GM12874 (cell line): ENCODE measurements at regions not wholly inside any gene's neighbourhood (a gene's known extent, or its start where the extent isn't known, plus 50 kb on each side); places are given as distances from the start of the nearest gene placed in this dataset.

Experiments
- TF ChIP-seq, protein P1 (sequence below): IDR thresholded peaks from 2 replicates; pipeline ENCODE4 v1.5.1; 2011; ENCODE audit warnings: low read depth, mild to moderate bottlenecking, control low read depth, low read length, moderate library complexity; ENCODE audit not compliant: insufficient read depth

DNA sequence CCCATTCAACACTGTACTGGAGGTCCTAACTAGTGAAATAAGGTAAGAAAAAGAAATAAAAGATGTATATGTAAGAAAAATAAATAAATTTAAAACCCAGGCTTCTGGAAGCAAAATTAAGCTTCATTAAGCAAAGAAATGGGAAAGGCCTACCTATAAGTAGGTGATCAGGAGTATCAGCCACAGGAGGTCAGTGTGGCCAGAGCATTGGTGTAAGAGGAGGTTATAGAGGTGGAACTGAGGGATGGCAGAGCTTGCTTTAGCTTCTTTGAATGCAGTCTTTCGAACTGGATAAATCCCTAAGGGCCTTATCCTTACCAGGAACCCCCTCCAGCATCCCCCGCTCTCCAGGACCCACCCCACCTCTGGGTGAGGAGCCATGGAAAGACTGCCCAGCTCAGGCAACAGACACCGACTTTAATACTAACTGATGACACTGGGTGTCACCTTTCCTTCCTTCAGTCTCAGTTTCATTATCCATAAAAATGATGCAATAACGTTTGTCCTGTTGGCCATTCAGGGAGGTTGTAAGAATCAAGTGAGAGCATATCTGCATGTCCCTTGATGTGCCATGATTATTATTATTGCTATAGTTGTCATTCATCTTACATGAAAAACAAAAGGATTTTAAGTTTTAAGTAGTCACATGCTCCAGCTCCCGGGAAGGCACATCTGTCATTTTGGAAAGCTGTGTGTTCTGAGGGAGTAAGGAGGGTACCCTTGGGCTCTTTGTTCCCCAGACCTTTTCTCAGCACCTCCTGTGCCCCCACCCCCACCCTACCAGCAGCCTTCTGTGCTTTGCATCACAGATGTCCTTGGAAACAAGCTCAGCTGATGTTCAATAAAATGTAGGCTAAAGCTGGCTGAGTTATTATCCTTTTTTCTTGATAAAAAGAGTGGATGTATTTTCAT, 50.8 kb upstream of the CTNNA1 start:
- TF ChIP-seq, protein P1, sequence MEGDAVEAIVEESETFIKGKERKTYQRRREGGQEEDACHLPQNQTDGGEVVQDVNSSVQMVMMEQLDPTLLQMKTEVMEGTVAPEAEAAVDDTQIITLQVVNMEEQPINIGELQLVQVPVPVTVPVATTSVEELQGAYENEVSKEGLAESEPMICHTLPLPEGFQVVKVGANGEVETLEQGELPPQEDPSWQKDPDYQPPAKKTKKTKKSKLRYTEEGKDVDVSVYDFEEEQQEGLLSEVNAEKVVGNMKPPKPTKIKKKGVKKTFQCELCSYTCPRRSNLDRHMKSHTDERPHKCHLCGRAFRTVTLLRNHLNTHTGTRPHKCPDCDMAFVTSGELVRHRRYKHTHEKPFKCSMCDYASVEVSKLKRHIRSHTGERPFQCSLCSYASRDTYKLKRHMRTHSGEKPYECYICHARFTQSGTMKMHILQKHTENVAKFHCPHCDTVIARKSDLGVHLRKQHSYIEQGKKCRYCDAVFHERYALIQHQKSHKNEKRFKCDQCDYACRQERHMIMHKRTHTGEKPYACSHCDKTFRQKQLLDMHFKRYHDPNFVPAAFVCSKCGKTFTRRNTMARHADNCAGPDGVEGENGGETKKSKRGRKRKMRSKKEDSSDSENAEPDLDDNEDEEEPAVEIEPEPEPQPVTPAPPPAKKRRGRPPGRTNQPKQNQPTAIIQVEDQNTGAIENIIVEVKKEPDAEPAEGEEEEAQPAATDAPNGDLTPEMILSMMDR = no peak

DNA sequence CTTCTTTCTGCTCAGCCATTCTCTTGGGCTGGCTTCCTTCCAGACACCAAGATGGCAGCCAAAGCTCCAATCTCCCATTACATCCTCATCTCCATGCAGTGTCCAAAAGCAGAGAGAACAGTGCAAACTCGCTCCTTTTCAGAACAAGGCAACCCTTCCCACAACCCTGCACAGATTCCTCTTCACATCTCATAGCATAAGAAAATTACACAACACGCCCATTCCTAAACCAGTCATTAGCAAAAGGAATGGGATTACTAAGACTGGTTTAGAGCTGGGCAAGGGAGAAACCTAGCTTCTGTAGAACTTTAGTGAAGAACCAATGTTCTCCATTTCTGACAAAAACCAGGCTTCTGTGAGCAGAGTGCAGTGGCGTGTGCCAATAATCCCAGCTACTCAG, 51.5 kb upstream of the CTNNA1 start:
- TF ChIP-seq, protein P1 = no peak

DNA sequence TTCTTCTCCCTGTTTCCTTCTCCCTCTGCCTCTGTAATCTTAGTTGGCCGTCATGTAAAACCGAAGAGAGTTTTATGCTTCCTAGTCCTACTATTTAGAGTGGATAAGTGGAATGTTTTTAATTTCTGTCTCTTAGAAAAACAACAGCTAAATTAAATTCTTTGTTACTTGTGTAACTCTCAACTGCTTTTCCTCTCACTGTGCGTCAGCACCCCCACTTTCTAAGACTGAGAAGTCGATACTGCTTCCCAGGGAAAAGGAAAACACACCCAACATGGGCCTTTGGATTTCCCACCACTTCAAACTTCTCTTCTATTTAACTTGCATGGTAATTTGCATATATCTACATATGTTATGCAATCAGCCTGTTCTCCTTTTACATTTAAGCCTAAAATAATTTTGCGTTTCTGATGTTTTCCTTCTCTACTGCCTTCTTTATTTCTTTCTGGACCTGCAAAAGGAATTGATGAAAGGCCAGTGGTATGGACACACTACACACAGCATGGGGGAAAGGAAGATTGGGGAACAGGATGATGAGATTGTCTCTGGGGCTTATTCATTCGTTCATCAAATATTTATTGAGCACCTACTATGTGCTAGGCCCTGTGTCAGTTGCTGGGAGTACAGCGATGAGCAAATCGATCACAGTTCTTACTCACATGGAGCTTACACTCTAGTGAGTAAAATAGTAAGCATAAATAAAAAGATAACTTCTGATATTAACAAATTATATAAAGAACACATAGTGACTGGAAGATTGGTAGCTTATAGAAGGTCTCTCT, 52.5 kb upstream of the CTNNA1 start:
- TF ChIP-seq, protein P1 = no peak

DNA sequence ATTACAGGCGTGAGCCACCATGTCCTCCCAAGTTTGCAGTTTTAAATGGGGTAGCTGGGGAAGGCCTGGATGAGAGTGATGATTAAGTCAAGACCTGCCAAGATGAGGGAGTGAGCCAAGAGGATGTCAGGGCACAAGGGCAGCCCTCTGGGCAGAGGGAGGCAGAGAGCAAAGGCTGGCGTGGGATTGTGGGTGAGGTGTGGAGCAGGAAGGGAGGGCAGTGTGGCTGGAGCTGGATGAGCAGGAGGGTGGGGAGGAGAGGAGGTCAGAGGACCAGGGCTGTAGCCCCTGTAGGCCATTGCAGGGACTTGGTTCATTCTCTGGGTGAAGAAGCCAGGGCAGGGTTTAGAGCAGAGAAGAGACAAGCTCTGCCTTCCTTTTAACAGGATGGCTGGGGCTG, 53.7 kb upstream of the CTNNA1 start:
- TF ChIP-seq, protein P1 = no peak

DNA sequence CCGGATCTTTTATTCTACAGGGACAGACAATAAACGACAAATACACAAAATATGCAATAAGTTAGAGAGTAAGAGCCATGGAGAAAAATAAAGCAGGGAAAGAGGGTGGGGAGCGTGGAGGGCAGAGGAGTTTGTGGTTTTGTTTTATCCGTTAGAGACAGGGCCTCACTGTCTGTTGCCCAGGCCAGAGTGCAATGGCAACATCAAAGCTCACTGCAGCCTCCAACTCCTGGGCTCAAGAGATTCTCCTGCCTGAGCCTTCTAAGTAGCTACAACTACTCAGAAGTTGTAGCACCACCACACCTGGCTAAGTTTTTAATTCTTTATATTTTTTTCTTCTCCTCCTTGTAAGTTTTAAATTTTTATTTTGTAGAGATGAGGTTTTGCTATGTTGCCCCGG, 54.5 kb upstream of the CTNNA1 start:
- TF ChIP-seq, protein P1 = no peak

DNA sequence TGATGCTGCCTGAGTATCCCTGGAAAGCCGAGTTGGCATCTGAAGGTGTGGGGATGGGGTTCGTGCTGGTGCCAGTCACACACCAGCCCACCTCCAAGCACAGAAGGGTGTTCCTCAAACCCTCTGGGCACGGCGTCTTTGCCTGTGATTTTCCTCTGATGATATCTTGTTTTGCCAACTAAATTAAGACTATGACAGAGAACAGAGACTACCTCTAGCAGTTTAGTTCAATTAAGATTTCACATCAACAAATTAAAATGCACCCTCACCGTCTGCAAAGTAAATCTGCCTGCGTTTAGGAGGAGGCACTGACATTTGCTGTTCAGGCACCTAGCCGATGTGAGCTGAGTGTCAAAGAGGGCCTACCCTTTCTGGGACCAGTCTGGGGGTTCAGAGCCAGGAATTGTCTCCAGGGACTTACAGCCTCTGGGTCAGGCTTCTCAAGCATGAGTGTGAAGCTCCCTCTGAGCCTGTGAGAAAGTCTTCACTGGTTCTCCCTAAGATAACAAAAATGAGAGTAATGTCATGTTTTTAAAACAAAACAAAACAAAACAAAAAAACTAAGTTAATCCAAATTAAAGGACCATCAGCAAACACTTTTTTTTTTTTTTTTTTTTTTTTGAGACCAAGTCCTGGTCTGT, 55.4 kb upstream of the CTNNA1 start:
- TF ChIP-seq, protein P1 = no peak

DNA sequence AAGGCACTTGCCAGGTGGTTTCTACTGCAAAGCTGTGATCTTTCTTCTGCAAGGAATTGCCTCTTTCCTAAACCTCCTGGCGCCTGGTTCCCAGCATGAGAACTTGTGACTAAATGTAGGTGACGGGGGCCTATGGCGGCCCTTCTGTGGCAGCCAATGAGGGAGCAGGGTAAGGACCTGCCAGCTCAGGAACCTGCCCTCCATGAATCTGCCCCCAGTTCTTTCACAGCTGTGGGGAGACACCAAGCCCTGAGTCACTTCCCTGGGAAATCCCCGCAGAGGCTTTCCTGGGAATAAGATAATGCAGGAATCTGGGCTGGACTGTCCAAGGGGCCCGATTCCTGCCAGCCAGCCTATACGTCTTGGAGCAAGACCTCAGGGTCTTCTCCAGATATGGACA, 56.7 kb upstream of the CTNNA1 start:
- TF ChIP-seq, protein P1 = no peak
